Fibroblast of skin of back (primary cell): ENCODE measurements at regions not wholly inside any gene's neighbourhood (a gene's known extent, or its start where the extent isn't known, plus 50 kb on each side); places are given as distances from the start of the nearest gene placed in this dataset.
"Not testable (repeated sequence)": the region's sequence is repeated elsewhere in the genome, so short reads cannot be mapped to it uniquely, and the experiment has no call there.

ENCODE experiments used
- DNase-seq: peaks from one replicate; pipeline ENCODE4 v3.0.0-alpha.2; 2013

DNA sequence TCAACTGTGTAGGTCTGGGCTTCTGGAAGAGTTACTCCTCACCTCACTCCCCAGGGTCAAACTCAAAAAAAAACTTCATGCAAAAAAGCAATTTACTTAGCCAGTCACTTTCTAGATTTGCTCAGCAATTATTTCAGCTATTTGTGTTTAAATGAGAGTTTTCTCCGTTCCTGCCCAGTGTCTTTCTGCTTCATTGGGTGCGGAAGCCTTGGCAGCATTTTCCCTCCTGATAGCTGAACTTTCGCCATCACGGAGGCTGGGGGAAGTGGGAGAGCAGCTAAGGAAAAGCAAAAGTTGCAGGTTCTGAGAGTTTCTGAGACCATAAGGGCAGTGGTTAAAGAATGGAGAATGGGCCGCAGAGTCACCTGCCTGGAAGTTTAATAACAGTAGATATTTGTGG, 287.1 kb upstream of the DYNLRB2 start:
- no peak for DNase-seq

DNA sequence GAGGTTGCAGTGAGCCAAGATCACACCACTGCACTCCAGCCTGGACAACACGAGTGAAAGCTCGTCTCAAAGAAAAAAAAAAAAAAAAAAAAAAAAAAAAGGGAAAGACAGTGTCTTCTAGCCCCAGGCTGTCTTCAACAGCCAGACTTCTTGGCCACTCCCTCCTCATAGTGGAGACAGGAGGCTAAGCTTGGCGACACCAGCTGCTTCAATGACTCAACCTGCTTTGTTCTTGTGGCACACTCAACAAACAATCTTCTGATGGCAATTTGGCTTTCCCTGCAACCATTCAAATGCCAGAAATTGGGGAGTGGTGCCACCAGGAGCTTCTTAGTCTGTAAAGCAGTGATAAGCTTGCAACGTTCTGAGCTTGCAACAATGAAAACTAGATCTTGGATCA, 290.4 kb upstream of the DYNLRB2 start:
- no peak for DNase-seq

DNA sequence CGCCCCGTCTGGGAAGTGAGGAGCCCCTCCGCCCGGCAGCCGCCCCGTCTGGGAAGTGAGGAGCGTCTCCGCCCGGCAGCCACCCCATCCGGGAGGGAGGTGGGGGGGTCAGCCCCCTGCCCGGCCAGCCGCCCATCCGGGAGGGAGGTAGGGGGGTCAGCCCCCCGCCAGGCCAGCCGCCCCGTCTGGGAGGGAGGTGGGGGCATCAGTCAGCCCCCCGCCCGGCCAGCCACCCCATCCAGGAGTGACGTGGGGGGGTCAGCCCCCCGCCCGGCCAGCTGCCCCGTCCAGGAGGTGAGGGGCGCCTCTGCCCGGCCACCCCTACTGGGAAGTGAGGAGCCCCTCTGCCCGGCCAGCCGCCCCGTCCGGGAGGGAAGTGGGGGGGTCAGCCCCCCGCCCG, 297.5 kb upstream of the DYNLRB2 start:
- not testable (repeated sequence) for DNase-seq

DNA sequence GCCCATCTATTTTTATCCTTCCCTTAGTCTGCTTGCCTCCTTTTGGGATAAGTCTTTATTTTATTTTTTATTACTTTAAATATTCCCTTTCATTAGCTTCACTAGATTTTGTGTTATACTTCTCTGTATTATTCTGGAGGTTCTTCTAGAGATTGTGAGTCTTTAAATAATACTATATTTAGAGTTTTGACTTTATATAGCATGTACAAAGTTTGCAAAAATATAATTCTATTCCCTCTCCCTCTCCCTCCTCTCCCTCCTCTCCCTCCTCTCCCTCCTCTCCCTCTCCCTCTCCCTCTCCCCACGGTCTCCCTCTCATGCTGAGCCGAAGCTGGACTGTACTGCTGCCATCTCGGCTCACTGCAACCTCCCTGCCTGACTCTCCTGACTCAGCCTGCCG, 298.5 kb upstream of the DYNLRB2 start:
- DNase-seq, result not testable (repeated sequence)

DNA sequence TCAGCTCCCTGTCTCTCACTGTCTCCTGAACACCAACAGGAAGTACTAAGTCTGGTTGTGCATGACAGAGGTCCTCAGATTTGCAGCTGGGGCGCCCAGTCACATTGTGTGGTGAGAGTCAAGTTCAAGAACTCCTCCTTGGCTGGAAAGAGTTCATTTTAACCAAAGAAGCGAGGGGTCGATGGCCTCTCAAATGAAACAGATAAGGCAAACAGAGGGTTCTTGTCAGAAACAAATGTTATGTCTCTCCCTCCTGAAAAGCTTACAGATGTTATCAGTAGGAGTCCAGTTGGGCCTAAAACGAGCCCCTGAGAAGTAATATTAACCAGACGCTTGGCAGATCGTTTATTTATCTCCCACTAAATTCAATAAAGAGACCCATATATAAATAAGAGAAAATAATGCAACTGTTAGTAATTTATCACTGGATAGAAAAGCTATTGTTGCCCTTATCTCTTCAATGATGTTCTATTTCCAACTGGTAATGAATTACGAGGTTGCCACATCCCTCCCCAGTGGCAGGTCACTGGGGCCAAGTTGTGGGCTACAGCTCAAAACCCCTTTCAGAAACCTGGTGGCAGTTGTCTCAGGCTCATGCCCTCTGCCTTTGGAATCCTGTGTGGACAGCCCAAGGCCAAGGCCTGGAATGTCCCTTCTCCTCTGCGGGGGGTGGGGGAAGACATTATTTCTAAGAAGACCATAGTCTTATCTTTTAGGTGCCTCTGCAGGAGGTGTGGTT, 307.5 kb upstream of the DYNLRB2 start:
- DNase-seq, result no peak

DNA sequence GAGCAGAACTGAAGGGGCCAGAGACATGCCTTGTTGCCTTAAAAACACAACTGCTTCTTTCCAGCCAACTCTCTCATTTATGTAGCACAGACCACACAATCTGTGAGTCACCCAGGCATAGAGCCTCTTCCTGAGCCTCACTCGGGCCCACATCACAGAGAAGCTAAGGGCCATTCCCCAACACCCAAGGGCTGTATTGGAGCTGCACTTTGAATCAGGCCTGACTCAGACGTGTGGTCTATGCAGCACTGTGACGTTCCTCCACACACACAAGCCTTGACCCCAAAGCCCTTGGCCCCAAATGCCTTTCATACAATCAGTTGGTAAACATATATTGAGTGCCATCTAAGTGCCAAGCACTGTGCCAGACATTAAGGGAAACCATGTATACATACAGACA, 308.9 kb upstream of the DYNLRB2 start:
- DNase-seq, result peak; percentile 88

DNA sequence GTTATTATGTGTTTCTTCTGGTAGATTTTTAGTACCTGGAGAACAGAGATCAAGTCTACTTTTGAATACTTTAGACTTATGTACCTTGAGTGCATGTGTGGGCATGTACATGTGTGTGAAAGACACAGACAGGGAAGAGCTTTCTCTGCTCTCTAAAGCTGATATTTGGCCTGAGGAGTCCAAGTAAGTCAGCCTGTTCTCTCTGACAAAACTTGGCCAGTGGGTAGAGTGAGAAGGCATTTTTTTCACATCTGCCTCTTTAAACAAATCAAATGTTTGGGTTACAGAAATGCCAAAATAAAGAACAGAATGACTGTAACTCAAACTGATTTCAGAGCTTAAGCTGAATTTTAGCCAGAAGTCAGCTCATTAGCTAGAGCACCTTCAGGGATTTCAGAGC, 309.7 kb upstream of the DYNLRB2 start:
- DNase-seq, result no peak

DNA sequence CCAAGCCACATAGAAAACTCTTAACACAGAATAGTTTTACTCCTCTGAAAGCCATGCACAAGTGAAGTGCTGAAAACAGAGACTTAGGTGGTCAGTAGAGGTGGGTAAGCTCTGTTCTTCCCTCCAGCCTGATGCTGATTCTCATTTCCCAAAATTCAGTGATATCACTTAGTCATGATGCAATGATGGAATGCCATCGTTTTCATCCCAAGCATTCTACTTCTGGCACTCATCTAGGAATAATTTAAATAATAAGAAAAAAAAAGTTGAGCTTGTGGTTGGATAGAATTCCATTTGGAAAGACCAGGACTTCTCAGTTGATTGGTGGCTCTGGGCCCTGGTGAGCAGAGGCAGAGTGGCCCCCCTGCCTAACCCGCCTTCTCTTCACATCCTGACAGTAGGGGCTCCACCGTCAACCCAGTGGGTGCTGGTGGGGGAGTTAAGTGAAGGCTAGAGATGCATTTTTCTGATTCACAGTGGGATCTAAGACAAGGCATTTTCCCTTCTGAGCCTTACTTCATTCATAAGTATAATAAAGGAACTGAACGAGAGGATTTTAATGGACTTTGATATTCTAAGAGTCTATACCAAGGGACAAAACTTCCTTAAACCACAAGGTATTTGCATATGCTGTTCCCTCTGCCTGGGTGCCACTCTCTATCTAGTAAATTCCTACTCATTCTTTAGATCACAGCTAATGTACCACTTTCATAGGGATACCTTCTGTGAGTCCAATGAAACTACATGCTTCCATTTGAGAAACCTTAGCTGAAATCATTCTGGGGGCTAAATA, 310.3 kb upstream of the DYNLRB2 start:
- DNase-seq, result peak; percentile 26

DNA sequence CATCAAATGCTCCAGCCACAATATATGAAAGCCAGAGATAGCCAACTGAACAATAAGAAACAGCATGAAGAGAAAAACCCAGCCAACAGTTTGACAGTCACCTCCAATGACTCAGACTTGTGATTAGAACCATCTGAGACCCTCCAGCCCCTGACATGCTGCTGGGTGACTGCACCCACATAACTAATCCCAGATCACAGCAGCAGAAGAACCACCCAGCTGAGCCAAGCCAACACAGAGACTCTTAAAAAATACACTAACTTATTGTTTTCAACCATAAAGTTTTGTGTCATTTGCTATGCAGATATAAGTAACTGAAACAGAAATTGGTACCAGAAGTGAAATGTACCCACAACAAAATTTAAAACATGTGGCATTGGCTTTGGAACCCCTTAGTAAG, 314.3 kb upstream of the DYNLRB2 start:
- no peak for DNase-seq

DNA sequence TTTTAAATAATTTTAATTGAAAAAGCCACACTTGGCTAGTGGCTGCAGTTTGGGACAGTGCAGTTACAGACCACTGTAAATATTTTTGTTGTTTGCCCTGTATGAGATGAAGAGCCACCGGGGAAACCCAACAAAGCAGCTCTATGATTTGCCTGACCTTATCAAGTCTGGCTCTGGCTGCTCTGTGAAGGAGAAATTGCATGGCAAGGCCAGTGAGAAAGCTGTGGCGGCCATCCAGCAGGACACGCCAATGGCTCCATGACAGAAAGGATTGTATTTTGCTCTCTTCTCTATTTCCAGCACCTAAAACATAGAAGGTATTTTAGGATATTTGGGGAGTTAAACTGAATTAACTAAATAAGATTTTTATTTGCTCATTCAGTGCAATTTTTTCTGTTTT, 330.0 kb upstream of the DYNLRB2 start:
- no peak for DNase-seq

DNA sequence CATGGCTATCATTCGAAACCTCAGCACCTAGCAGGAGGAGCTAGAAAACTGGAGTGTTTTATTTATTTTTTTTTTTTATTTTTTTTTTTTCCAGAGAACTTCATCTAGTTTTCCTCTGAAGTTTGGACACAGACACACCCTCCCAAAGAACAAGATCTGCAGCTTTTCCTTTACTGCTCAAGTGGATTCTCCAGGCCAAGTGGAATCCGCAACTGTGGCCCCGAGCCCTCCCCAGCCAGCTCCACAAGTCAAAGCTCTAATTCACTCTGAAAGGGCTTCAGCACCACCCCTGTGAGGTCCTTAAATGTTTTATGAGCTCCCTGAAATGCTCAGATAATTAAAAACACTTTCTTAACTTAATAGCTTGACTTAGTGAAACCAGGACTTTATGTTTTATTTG, 332.1 kb upstream of the DYNLRB2 start:
- DNase-seq, result no peak

DNA sequence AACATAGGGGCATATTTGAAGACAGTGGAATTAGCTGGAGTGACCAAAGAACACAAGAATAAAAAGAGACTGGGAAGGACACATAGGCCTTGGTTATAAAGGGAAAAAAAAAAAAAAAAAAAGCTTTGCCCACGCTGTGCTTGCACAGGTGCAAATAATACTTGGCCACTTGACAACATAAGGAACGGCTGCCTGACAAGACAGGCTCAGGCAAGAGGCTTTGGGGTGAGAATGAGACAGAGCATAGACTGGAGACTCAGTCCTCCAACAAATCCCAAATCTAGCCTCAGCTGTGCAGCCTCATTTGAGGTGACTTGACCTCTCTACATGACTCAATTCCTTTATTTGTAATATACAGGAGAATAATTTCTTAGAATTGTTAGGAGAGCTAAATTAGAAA, 332.8 kb upstream of the DYNLRB2 start:
- no peak for DNase-seq

DNA sequence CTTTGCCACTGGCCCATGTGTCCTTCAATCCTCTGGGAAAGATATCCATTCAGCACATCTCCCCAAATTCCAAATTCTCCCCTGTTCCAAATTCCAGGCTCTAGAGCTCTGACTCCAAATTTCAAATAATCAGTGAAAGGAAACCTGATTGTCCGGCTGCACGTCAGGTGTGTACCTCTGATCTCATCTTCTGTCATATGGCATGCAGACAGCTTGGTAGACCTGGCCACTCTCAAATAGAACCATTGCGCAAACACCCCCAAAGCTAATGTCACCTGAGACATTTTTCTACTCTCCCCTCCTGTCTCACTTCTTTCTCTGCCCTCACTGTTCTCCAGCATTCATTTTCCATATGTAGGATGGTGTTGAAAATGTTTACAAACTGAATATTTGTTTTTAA, 337.0 kb upstream of the DYNLRB2 start:
- no peak for DNase-seq

DNA sequence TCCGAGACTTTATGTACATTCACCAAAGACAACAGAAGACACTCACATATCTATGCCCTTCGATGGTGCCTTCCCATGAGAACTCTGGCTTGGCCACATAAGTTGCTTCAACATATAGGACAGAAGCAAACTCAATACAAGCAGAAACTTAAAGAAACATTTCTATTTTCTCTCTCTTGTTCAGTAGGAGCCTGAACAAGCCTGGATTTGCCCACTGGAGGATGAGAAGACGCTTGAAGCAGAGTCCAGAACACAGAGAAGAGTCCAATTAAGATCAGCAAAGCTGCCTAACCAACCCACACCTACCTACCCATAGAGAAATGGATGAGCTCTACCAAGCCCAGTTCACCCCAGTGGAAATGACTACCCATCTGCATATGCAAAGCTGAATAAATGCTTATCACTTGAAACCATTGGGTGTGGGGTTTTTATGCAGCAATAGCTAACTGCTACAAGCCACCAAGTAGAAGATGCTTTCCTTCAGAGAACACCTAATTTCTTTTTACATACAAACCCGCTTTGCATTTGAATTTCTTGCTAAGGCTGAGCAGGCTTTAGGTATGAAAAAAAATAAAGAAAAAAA, 337.9 kb upstream of the DYNLRB2 start:
- no peak for DNase-seq

DNA sequence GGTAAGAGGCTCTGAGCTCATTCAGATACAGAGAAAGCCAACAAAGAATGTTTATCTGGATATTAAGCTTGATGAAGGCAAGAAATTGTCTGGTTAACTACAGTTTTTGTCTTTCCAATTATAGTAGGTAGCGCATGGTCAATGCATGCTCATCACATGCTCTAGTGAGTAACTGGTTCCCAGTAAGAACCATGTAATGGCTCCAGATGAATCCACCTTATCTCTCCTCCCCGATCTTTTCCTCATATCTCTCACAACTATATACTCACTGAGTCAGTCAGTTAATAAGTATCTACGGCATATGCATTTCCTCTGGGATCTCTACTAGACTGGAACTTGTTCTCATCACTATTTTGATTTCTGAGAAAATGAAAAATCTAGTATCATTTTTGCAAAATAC, 340.7 kb upstream of the DYNLRB2 start:
- peak; percentile 3 for DNase-seq

DNA sequence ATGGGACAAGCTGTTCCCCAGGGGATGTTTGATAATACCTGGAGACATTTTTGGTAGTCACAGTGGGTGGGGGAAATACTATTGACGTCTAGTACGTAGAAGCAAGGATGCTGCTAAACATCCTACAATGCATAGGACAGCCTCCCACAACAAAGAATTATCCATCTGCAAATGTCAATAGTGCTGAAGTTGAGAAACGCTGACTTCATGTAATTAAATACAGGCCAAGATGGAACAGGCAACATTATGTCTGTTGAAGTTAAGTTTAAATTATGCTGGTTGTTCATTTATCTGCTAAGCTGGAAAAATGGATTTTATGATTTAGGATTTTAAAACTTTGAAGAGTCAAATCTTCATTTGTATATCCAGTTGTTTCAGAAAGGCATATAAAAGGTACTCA, 341.2 kb upstream of the DYNLRB2 start:
- DNase-seq, result no peak

DNA sequence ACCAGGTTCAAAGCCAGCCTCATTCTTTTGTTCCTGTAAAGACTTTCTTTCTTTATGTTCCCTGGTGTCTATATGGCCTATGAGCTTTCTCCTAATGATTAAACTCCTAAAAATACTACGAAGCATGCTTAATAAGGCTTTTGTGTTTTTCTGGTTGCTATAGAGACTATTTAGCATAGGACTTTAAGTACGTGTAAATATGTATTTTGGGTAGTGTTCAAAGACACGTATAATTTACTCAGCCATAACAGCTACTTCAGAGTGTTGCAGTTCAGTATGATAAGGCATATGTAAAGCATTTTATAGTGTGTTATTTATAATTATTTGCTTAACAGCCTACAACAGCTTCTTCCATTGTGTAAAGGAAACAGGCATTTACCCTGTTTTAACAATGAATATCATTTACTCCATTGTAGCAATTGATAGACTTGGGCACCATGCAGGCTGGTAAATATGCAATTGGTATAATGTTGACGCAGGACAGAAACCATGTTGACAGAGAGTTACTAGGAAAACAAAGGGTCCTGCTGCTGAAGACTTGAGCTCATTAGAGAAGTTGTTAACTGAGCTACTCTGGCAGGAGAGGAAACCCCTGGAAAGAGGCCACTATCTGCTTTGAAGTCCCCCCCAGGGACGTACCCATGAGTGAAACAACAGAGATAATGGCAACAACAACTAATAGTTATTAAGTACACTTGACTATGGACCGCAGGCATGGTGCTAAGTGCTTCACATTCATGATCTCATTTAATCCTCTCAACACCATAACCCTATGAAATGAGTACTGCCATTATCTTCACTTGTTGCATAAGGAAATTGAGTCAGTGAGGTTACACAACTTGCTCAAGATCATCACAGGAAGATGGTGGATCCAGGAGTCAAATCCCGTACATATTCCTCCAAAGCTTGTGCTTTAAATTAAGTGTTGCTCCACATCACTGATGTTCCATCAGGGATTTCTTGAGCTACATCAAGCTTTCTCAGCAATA, 342.2 kb upstream of the DYNLRB2 start:
- peak; percentile 31 for DNase-seq

DNA sequence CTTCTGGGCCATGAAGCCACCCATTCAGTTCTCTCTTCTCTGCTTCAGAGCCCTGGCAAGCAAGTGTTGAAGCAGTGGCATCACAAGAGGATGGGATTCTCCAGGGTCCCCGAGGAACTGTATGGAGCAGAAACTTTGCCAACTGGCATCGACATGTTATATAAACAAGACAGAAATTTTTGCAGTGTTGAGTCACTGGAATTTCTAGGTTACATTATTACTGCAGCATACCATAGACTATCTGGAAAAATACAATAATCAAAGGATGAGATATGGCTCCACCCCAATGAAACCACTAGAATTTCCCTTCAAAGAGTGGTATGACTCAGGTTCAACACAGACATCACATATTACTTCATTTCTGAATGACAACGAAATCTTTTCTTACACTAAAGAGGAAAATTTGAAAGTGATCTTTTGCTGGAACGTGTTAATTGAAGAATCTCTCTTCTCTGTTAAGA, 343.0 kb upstream of the DYNLRB2 start:
- peak; percentile 95 for DNase-seq

DNA sequence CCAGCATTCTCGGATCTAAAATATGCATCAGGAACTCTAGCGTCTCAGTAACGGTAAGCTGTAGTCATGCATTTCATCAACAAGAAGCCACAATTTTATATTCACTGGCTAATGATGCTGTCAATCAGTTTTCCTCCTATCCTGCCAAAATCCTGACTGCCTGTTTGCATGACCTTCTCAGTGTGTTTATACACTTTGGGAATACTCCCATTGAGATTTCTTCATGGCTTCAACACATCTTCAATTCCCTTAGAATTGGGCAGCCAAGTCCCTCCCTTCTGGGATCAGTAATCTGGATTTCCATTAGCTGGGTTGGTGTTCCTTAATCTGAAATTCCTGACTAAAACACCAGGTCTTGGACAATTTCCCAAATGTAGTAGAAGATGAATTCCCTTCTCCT, 348.9 kb upstream of the DYNLRB2 start:
- DNase-seq, result no peak

DNA sequence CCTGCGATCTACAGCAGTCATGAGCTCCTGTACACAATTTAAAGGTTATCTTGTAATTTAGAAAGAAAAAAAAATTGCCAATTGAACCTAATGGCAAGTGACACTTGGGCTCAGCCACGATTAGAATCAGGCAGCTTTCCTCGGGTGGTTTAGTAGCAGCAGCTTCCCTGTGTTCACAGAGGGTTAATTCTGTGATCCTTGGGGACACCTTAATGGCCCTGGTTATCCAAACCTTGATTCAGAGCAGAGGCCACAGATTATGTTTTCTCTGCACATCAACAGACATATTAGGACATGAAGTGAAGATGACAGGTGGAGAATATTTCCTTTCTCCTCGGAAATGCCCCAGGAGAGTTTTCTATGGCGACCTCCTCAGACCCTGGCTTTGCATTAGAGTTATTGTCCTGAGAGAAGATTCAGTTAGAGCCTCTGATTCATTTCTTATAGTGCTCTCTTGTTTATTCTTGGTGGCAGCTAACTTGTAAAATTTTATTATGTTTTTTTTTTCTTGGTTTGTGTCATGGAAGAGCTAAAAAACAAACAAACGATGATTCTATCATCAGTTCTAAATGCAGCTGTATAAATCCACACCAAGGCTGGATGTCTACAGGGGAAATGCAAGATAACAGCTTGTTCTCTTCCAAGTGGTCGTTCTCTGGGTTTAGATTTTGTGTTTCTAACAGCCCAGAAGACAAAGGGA, 351.2 kb upstream of the DYNLRB2 start:
- no peak for DNase-seq

DNA sequence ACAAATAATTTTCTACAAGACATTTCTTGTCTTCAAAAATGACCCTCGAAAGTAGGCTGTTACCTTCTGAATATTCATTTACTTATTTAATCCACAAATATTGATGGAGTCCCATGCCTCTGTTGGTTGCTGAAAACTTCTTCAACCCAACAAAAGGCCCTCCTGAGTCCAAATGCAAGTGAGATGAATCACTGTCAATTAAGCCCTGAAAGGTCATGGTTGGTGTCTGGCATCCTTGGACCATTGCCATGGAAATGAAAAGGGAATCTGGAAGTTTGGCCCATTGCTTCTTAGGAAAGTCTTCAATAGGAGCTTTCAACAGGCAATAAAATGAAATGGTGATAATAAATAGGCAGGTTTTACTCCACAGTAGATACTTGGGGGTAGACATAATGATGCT, 364.7 kb upstream of the DYNLRB2 start:
- DNase-seq, result peak; percentile 71

DNA sequence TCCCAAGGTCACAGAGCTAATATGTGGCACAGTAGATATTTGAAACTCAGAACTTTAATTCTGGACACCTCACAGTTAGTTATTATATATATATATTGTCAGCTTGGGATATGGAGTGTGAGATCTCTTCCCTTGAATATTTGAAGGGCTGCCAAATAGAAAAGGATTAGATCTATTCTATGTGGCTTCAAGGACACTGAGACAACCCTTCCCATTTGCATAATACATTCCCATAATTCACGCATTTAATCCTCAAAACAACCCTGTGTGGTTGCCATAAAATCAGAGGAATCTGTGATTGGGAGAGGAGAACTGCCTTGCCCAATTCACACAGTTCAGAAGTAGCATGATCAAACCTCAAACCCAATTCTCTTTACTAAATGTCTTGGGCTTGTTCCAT, 365.8 kb upstream of the DYNLRB2 start:
- DNase-seq, result peak; percentile 32
